Epithelial cell of esophagus (primary cell): ENCODE measurements at regions not wholly inside any gene's neighbourhood (a gene's known extent, or its start where the extent isn't known, plus 50 kb on each side); places are given as distances from the start of the nearest gene placed in this dataset.
A peak's percentile ranks its signal among the peaks of the same experiment; 100 is the strongest.
"Not testable (repeated sequence)": the region's sequence is repeated elsewhere in the genome, so short reads cannot be mapped to it uniquely, and the experiment has no call there.

Experiments used
- DNase-seq: peaks from one replicate; pipeline ENCODE4 v3.0.0; 2010; ENCODE audit warnings: low read depth
- H3K4me3 ChIP-seq: 2 replicates; pipeline ENCODE4 v1.5.1; 2011; ENCODE audit warnings: mild to moderate bottlenecking, low read length, control low read depth
- TF ChIP-seq, protein P1 (sequence below): IDR thresholded peaks from 2 replicates; pipeline ENCODE4 v1.5.1; 2011; ENCODE audit warnings: low read depth, mild to moderate bottlenecking, low read length, control low read depth, inconsistent platforms; ENCODE audit not compliant: insufficient read depth; ENCODE audit errors: missing control alignments

DNA sequence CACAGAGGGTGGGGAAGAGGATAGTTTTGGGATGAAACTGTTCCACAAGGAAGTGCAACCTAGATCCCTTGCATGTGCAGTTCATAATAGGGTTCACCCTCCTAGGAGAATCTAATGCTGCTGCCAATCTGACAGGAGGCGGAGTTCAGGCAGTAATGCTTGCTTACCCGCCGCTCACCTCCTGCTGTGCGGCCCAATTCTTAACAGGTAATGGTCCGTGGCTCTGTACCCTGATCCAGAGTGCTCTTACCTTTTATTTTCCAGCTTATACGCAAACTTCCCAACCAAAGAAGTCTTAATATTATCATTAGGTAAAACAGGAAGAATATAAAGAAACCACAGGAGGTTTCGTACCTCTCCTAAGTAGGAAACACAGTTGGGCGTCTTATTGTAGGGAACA lies 82.7 kb upstream of the CD302 start:
- H3K4me3 ChIP-seq, result no peak overlapping the region
- no peak for DNase-seq
- TF ChIP-seq, protein P1, sequence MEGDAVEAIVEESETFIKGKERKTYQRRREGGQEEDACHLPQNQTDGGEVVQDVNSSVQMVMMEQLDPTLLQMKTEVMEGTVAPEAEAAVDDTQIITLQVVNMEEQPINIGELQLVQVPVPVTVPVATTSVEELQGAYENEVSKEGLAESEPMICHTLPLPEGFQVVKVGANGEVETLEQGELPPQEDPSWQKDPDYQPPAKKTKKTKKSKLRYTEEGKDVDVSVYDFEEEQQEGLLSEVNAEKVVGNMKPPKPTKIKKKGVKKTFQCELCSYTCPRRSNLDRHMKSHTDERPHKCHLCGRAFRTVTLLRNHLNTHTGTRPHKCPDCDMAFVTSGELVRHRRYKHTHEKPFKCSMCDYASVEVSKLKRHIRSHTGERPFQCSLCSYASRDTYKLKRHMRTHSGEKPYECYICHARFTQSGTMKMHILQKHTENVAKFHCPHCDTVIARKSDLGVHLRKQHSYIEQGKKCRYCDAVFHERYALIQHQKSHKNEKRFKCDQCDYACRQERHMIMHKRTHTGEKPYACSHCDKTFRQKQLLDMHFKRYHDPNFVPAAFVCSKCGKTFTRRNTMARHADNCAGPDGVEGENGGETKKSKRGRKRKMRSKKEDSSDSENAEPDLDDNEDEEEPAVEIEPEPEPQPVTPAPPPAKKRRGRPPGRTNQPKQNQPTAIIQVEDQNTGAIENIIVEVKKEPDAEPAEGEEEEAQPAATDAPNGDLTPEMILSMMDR, result no peak

DNA sequence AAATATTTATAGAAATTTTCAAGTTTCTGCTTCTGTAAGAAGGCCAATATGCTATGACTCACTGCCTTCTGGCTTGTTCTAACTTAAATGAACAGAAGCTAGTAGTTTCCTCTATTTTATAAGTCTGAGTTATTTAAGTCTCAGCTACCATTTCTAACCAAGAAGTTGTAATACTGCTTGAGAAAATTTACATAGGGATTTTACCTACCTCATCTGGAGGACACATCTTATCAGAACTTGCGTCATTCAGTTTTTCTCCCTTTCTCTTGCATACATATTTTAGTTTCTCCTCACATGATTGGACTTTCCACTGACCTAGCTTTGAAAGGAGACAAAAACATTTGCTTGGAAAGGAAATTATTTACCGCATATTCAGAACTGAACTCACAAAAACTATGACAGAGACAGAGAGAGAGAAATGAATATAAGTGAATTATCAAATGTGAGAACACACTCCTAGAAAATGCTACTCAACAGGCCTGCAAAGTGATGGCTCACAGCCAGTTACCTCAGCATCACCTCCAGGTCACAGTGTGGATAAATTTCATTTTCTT lies 81.1 kb upstream of the CD302 start:
- DNase-seq, result peak; percentile 29
- TF ChIP-seq, protein P1, result no peak
- H3K4me3 ChIP-seq, result no peak overlapping the region

DNA sequence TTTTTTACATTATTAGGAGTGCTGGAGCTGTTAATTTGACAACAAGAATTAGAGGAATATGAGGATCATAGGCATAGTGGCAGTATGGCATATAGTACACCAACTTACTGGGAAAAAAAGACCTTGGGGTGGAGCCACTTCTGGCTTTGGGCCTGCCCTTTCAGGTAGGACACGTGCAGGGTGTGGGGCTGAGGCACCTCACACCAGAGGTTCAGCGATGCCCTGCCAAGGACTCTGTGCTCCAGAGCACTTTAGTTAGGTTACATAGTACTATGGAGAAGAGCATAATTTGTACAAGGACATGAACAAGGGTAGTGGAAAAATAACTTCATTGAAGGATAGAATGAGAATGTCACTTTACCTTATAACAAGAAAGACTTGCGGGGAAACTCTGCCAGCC lies 77.1 kb upstream of the CD302 start:
- no peak overlapping the region for H3K4me3 ChIP-seq
- no peak for DNase-seq
- TF ChIP-seq, protein P1, result no peak

DNA sequence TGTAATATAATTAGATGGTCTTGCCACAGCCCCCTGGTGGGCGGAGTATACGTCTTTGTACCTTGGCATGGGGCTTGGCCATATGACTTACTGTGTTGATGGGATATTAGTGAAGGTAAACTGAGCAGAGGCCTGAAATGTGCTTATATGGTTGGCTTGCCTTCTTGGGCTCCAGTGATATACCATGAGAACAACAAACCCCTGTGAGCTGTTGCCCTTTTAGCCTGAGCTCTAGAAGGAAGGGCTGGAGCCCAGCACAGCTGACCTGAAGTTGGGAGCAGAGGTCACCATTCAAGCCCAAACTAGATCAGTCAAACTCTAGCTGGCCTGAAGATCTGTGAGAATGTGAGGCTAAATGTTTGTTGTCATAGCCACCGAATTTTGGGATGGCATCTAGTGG lies 75.2 kb upstream of the CD302 start:
- no peak overlapping the region for H3K4me3 ChIP-seq
- TF ChIP-seq, protein P1, result no peak
- no peak for DNase-seq

DNA sequence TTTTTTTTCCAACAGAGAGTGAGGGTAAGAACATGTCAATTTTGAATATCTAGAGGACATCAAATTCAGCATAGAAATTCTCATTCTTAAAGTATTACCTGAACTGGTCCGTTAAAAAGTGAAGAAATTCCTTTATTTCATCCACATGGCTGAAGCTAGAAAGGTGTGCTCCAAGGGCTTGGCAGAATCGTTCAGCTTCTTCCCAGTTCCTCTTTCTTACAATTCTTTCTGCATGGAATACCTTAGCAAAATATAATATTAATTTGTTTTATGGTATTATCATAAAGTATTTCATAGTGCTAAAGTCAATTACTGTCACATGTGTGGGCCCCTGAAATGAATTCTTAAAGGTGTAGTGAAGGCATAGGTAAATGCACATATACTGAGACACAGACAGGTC lies 74.3 kb upstream of the CD302 start:
- no peak overlapping the region for H3K4me3 ChIP-seq
- DNase-seq, result no peak
- TF ChIP-seq, protein P1, result no peak

DNA sequence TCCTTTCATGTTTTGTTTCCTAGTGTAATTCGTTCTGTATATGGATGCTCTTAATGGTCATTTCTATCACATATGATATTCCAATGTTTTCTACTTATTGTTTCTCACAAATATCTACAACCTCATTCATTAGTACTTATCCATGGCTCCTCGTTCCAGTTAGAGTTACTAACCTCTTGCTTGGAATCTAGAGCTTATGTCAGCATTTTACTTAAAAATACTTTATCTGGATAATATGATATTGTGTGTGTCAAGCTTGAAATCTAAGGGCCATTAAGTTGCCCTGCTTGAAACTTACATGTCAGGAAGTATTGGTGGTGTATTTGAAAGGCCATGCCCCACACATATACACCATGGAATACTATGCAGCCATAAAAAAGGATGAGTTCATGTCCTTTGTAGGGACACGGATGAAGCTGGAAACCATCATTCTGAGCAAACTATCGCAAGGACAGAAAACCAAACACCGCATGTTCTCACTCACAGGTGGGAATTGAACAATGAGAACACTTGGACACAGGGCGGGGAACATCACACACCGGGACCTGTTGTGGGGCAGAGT lies 70.7 kb upstream of the CD302 start:
- DNase-seq, H3K4me3 ChIP-seq: not testable (repeated sequence)

DNA sequence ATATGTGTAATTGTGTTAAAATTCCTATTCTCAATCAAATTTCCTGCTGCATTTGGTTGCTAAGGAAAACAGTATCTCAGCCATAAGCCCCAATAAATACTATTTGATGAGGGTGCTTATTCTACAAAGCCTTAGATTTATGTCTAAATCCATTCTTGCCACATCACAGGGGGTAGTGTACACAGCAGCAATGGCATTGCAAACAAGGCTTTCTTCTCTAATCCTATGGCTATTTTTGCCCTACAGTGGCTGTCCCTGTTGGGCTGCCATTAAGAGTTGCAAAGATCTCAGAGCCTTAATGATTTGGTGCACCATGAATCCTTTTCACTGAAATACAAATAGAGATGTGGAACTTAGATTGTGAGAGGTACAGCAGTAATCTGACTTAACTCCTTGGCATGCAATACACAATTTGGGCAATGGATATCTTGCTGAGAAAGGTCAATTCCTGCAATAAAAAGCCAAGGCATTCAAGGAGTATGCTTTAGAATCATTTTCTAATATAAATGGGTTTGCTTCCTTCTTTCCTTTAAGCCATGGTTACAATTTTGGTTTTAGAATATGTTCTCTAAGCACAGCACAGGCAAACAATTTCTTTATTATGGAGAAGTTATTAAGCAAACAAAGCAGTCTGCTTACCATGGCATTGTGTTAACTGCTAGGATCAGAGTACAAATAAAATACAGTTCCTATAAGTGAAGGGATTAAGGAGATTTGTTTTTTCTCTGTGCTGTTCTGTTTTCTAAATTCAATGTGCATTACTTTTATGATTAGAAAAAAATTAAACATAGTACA lies 69.8 kb upstream of the CD302 start:
- H3K4me3 ChIP-seq, result no peak overlapping the region
- DNase-seq, result no peak
- TF ChIP-seq, protein P1, result no peak
